Kidney epithelial cell (primary cell): ENCODE measurements at regions not wholly inside any gene's neighbourhood (a gene's known extent, or its start where the extent isn't known, plus 50 kb on each side); places are given as distances from the start of the nearest gene placed in this dataset.

Source experiments
- DNase-seq: peaks from one replicate; pipeline ENCODE4 v3.0.0-alpha.2; 2010; ENCODE audit warnings: low read depth
- H3K27me3 ChIP-seq: 2 replicates; pipeline ENCODE4 v1.6.0; 2011; ENCODE audit warnings: low read length; ENCODE audit not compliant: control insufficient read depth, insufficient read depth
- H3K36me3 ChIP-seq: 2 replicates; pipeline ENCODE4 v1.5.1; 2011; ENCODE audit warnings: low read length; ENCODE audit not compliant: control insufficient read depth, insufficient read depth
- H3K4me3 ChIP-seq: 2 replicates; pipeline ENCODE4 v1.5.1; 2011; ENCODE audit warnings: low read depth, mild to moderate bottlenecking, control low read depth, low read length
- CTCF ChIP-seq: IDR thresholded peaks from 2 replicates; pipeline ENCODE4 v1.5.1; 2011; ENCODE audit warnings: mild to moderate bottlenecking, moderate library complexity, low read length, control low read depth, inconsistent platforms; ENCODE audit not compliant: insufficient read depth, poor library complexity, severe bottlenecking

GRCh38 chr12:77438644-77439043, 373.3 kb upstream of the E2F7 start:
- Histone ChIP-seq H3K4me3 (no peak overlapping the region), H3K27me3 (no peaks in the 10 kb centered on the region), H3K36me3 (no peaks in the 10 kb centered on the region)
- DNase-seq: no peak
- no peak for TF ChIP-seq CTCF

DNA sequence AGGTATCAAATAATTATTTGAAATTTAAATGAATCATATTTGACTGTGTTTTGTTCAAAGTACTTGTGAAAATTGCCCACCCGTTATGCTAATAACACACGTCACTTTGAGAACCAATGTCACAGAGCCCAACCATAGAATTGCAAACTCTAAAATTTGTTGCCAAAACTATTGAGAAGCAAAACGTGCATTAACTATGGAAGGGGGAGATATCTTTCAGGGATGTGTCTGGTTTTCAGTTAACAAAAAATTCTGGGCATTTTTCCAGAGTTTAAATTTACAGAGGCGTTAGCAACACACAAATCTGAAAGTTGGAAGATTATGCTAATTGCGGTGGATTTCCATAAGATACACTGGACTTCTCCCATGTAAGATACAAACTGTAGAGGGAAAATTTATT, 371.8 kb upstream of the E2F7 start:
- no peak overlapping the region for H3K4me3 ChIP-seq
- H3K36me3 ChIP-seq: no peaks in the 10 kb centered on the region
- TF ChIP-seq CTCF: no peak
- no peaks in the 10 kb centered on the region for H3K27me3 ChIP-seq
- DNase-seq: no peak

DNA sequence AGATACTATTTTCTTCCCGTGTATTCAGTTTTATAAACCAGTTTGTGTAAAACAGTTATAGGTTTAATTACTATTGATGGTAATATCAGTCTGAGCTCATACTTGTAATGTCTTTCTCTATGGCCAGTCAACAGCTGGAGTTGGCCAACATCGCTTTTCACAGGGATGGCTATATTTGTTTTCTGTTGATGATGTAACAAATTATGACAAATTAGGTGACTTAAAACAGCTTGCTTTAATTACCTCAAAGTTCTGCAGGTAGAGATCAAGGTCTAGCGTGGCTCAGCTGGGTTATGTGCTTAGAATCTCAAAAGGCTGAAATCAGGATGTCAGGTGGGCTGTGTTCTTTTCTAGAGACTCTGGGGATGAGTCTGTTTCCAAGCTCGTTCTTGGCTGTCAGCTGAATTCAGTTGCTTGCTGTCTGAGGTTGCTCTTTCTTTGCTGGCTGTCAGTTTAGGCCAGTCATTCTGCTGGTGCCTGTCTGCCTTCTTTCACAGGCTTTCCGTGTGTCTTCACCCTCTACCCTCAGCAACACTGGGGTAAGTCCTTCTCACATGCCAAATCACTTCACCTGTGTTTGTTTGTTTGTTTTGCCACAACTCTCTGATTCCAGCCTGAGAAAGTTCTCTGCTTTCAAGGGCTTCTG, 370.2 kb upstream of the E2F7 start:
- no peak for DNase-seq
- Histone ChIP-seq H3K36me3 (no peaks in the 10 kb centered on the region), H3K27me3 (no peaks in the 10 kb centered on the region), H3K4me3 (no peak overlapping the region)
- no peak for TF ChIP-seq CTCF

DNA sequence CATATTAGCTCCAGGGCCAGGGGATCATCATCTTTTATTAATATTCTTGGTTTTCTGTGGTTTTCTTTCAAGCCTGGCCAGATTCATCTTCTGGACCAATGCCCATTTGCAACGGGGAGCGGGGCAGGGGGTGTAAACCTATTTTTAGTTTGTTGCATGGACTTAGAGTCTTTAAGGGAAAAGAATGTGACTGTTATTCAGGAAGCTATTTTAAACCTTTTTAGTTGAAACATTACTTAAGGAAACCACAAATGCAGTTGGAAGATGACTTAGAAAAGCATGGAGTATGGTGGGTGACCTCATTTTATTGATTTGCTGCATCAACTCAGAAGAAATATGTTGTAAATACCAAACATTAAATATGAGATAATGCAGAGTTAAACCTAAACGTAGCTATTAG, 368.4 kb upstream of the E2F7 start:
- H3K36me3 ChIP-seq: no peaks in the 10 kb centered on the region
- DNase-seq: no peak
- no peak overlapping the region for H3K4me3 ChIP-seq
- no peaks in the 10 kb centered on the region for H3K27me3 ChIP-seq
- no peak for TF ChIP-seq CTCF

GRCh38 chr12:77429426-77429825, 364.1 kb upstream of the E2F7 start:
- Histone ChIP-seq H3K36me3 (no peaks in the 10 kb centered on the region), H3K27me3 (no peaks in the 10 kb centered on the region), H3K4me3 (no peak overlapping the region)
- DNase-seq: no peak
- no peak for TF ChIP-seq CTCF

DNA sequence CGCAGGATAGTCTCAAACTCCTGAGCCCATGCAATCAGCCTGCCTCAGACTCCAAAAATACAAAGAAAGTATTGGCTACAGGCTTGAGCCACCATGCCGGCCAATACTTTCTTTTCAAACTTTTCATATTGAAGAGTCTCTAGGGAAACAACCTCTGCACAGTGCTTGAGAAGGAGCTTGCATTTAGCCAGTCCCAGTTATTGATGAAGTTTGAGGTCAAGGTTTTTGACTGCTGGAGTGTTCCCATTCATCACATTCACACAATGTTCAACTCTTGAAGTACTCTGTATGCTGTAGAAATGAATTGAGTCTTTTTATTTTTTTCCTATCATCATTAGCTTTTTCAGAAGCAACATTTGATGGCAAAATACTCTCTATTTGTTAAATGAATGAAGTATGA, 355.8 kb upstream of the E2F7 start:
- Histone ChIP-seq H3K27me3 (no peaks in the 10 kb centered on the region), H3K36me3 (no peaks in the 10 kb centered on the region), H3K4me3 (no peak overlapping the region)
- no peak for TF ChIP-seq CTCF
- no peak for DNase-seq
